ENCODE measurements at regions not wholly inside any gene's neighbourhood (a gene's known extent, or its start where the extent isn't known, plus 50 kb on each side); places are given as distances from the start of the nearest gene placed in this dataset.

DNA sequence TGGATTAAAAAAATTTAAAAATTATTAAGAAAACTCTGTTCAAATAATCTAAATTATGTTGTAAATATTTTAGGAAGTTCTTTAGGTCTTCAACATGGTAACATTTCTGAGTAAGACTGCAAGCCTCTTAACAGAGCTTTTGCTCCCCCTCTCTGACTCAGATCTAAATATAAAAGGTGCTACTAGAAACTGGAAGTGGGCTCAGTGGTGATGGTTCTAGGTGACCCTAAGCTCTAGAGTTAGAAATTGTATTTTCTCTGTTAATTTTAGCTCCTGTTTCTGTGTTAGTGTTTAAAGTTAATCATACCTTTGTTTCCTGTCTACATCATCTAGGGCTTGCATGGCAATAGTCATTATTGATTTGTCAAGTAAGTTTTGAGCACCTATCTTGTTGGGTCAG, 159.9 kb upstream of the MEIS2 start:
- no peak for DNase-seq (ENCODE audit: low read depth, low spot score)

- DNase-seq (ENCODE audit: low read depth, low spot score), result no peak
Measured at GRCh38 chr15:37261685-37262084, 161.3 kb upstream of the MEIS2 start.

GRCh38 chr15:37262922-37263608, 162.7 kb upstream of the MEIS2 start:
- no peak for DNase-seq (ENCODE audit: low read depth, low spot score)

DNA sequence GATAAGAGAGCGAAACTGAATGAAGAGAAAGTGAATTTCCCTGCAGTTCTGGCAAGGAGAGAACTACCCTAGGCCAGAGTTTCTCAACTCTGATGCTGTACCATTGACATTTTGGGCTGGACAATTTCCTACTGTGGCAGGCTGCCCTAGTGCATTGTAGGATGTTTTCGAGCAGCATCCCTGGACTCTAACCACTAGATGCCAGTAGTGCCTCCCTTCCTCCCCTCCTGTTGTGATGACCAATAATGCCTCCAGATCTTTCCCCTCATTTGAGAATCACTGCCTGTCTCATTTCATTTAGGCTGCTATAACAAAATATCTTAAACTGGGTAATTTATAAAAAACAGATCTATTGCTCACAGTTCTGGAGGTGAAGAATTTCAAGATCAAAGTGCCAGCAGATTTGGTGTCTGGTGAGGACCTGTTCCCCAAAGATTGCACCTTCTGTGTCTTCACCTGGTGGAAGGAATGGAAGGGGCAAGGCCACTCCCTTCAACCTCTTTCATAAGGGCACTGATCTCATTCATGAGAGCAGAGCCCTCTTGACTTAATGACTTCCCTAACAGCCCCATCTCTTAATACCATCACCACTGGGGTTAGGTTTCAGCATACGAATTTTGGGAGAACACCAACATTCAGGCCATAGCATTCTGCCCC, 188.9 kb upstream of the MEIS2 start:
- DNase-seq (ENCODE audit: low read depth, low spot score), result no peak

GRCh38 chr15:37291920-37292319, 191.6 kb upstream of the MEIS2 start:
- no peak for DNase-seq (ENCODE audit: low read depth, low spot score)

DNA sequence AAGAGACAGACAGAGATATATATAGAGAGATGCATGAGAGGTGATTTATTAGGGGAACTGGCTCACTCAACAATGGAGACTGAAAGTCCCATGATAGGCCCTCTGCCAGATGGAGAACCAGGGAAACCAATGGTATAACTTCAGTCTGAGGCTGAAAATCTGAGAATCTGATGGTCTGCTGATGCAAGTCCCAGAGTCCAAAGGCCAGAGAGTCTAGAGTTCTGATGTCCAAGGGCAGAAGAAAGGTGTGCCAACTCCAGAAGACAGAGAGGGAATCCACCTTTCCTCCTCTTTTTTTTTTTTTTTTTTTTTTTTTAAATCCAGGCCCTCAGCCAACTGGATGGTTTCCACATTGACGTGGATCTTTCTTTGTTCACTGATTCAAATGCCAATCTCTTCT, 197.9 kb upstream of the MEIS2 start:
- DNase-seq (ENCODE audit: low read depth, low spot score), result no peak

DNA sequence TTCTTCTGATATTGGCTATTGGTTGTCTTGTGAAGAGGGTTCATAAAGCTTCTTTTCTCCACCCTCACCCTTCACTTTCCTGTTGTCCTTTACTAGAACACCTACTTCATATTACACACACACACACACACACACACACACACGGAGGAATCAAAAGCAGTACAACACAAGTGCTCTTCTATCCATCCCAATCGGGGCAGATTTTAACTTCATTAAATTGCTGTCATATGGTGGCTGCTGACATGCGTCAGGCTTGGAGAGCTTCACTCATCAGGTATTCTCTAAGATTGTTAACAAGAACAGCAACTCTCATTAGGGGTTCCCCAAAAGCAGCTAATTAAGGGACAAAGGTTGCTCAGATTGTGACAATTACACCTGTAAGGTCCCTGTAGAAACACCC, 239.1 kb upstream of the MEIS2 start:
- DNase-seq (ENCODE audit: low read depth, low spot score), result no peak

DNA sequence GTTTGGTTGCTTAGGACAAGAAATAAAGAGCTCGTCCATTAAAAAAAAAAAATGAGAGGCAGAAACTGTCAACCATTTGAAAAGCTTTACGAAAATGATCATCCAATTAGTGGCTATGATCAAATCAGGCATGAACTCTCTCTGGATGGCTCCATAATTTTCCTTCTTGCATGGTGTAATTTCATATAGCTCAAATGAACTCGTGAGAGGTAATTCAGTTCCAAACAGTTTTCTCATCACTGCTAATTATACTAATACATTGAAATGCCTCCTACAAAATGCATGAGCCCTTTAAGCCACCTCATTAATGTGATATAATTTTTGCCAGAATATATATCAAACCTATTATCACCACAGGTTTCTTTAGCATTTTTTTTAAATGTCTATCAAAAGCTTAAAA, 239.5 kb upstream of the MEIS2 start:
- no peak for DNase-seq (ENCODE audit: low read depth, low spot score)

DNA sequence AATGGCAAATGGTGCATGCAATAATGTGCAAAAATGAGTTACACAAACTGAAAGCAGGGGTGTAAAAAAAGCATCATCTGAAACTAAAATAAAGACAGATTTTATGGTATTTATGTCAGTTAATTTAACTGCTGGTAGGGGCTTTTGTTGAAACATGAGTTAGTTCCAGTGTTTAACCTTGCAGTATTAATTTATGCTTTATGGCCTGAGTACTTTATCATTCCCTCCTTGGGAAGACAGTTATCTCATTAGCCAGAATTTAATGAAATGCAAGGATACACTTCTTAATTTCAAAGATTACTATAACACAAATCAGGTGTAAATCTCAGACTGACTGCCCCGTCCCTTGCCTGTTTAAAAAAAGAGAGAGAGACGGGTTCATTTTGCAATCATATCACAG, 240.1 kb upstream of the MEIS2 start:
- no peak for DNase-seq (ENCODE audit: low read depth, low spot score)

DNA sequence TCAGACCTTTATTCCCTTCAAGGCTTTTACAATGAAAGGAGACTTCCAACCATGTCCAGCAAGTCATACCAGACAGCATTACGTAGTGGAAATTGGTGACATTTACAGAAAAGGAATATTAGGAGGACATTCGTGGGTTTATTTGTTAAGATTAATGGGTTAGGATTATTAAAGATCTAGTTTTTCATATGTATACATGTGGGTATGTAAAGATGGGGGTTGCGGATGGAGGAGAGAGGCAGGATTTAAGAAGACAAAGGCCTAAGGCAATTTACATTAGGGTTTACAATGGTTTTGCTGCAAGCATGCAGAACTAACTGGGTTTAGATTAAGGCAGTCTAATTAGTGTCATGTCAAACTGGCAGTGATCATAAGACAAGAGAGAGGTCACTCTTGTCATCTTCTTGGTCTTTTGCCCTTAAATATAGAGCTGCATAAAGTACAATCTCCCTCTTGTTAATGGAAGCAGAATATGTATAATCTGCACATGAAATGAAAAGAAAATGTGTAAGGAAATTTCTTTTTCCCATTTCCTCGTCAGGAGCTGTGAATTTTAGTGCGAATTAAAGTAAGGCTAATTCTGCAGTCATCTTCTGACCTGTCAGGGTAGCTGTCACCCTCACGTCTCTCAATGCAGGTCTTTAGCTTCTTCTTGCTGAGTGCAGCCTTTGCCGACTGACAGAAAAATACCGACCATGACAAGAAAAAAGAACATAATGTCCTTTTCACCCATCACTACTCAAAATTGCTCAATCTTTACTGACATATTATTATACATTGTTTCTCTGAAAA, 258.9 kb upstream of the MEIS2 start:
- DNase-seq (ENCODE audit: low read depth, low spot score), result no peak

GRCh38 chr15:37359893-37360290, 259.5 kb upstream of the MEIS2 start:
- no peak for DNase-seq (ENCODE audit: low read depth, low spot score)

GRCh38 chr15:37360724-37361123, 260.4 kb upstream of the MEIS2 start:
- no peak for DNase-seq (ENCODE audit: low read depth, low spot score)

GRCh38 chr15:37361621-37362020, 261.3 kb upstream of the MEIS2 start:
- no peak for DNase-seq (ENCODE audit: low read depth, low spot score)

GRCh38 chr15:37362414-37362813, 262.1 kb upstream of the MEIS2 start:
- DNase-seq (ENCODE audit: low read depth, low spot score), result no peak

DNA sequence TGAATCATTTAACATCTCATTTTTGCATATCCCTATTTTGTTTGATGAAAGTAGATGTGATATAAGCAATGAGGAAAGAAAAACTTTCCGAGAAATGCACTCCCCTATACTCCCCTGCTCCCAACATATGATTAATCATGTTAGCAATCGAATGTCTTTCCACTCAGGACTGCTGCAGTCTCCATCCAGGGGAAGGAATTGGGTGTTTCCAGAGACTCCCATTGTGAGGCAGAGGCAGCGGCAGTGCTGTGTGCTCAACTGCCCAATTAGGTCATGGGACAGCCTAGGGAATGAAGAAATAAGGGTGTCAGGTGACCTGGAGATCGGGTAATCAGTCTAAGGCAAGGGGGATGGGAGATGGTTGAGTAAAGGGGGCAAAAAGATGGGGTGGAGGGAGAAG, 268.6 kb upstream of the MEIS2 start:
- no peak for DNase-seq (ENCODE audit: low read depth, low spot score)

DNA sequence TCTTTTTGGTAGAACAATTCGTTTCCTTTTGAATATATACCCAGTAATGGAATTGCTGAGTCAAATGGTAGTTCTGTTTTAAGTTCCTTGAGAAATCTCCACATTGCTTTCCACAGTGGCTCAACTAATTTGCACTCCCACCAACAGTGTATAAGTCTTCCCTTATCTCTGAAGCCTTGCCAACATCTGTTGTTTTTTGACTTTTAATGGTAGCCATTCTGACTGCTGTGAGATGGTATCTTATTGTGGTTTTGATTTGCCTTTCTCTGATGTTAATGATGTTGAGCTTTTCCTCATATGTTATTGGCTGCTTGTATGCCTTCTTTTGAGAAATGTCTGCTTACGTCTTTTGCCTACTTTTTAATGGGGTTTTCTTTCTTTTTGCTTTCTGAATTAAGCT, 270.6 kb upstream of the MEIS2 start:
- DNase-seq (ENCODE audit: low read depth, low spot score), result no peak

- no peak for DNase-seq (ENCODE audit: low read depth, low spot score)
Measured at GRCh38 chr15:37372064-37372463, 271.7 kb upstream of the MEIS2 start.

DNA sequence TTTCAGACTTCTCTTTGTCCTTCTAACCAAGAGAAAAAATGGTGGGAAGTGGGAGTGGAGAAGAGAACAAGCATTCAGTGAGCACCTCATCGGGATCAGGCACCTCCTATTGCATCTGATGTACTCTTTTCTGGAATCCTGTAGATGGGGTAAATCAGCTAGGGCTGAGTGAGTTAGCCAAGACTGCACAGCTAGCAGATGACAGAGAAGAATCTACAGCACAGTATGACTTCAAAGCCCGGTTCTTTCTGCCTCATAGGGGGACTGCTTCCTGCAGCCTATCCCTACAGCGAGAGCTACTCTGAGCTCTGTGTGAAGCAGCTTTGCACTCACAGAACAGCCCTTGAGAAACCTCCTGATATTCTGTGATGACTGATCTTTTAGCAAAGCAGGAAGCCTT, 275.2 kb upstream of the MEIS2 start:
- DNase-seq (ENCODE audit: low read depth, low spot score), result no peak

GRCh38 chr15:37377428-37377827, 277.1 kb upstream of the MEIS2 start:
- no peak for DNase-seq (ENCODE audit: low read depth, low spot score)

DNA sequence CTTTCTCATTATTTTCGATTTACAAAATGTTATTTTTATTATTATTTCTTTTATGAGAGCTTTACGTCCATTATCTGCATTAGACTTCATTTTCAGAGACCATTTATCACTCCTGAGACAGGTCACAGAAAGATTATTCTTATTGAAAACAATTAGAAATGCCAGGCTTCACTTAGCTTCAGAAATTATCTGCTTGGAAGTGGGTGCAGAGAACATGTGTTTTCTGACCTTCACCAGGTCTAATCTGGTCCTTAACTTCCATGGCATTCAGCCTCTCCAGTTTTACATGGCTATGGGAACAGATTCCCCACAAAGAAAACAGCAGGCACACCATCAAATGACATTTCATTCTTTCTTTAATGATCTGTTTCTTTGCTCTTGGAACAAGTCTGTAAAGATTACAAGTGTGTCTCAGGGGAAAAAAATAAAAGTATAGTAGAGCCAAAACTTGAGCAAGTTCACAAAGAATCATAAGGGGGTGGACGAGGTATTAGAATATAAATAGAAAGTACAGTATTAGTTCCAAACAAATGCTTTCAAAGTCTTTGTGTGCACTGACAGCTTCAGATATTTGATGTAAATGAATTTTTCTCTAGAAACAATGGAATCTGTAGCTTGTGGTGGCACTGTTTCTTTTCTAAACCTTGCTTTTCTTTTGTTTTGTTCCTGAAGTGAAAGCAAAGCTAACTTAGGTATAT, 294.2 kb upstream of the MEIS2 start:
- no peak for DNase-seq (ENCODE audit: low read depth, low spot score)

DNA sequence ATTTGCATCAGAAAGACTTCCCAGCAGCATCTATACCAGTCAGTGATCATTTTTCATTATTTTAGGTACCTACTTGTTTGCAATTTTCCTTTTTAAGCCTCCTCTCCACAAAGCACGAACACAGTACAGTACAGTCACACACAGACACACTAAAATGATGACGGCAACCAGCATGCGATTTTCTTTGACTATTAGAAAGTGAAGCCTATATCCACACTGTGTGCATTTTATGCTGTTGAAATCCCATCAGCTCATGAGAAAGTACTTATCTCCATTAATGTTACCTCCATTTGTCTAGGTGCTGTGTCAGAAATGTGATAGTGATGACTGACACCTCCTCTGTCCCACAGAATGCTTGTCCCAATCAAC, 294.7 kb upstream of the MEIS2 start:
- no peak for DNase-seq (ENCODE audit: low read depth, low spot score)
